GM18870 (cell line): ENCODE measurements at regions not wholly inside any gene's neighbourhood (a gene's known extent, or its start where the extent isn't known, plus 50 kb on each side); places are given as distances from the start of the nearest gene placed in this dataset.

ENCODE experiments used
- ATAC-seq: cut with Tn5 transposase; IDR thresholded peaks from one replicate; pipeline ENCODE4 v1.9.1; 2021; ENCODE audit warnings: moderate library complexity; ENCODE audit not compliant: unreplicated experiment

- no peak for ATAC-seq
These were observed 297.9 kb downstream of the OTOL1 start for GRCh38 chr3:161794551-161794950.

- no peak for ATAC-seq
These were observed 299.7 kb downstream of the OTOL1 start for GRCh38 chr3:161796312-161796711.

GRCh38 chr3:161796780-161797179, 300.2 kb downstream of the OTOL1 start:
- no peak for ATAC-seq

- no peak for ATAC-seq
These were observed 301.4 kb downstream of the OTOL1 start for GRCh38 chr3:161798016-161798415.

- peak; percentile 75 for ATAC-seq
These were observed 304.5 kb downstream of the OTOL1 start for GRCh38 chr3:161800985-161801559.

GRCh38 chr3:161818106-161818505, 321.5 kb downstream of the OTOL1 start:
- no peak for ATAC-seq

- ATAC-seq: peak; percentile 53
These were observed 325.0 kb downstream of the OTOL1 start for GRCh38 chr3:161821591-161821990.

GRCh38 chr3:161822291-161822690, 325.7 kb downstream of the OTOL1 start:
- ATAC-seq: no peak

GRCh38 chr3:161823910-161824309, 327.3 kb downstream of the OTOL1 start:
- no peak for ATAC-seq

GRCh38 chr3:161838021-161838420, 341.4 kb downstream of the OTOL1 start:
- no peak for ATAC-seq

GRCh38 chr3:161848376-161848775, 351.8 kb downstream of the OTOL1 start:
- ATAC-seq: no peak

GRCh38 chr3:161851941-161852566, 355.4 kb downstream of the OTOL1 start:
- peak; percentile 92 for ATAC-seq

GRCh38 chr3:161852744-161853143, 356.1 kb downstream of the OTOL1 start:
- no peak for ATAC-seq

- peak; percentile 59 for ATAC-seq
These were observed 357.7 kb downstream of the OTOL1 start for GRCh38 chr3:161854232-161854771.

GRCh38 chr3:161859057-161859456, 362.4 kb downstream of the OTOL1 start:
- no peak for ATAC-seq

GRCh38 chr3:161859865-161860450, 363.4 kb downstream of the OTOL1 start:
- no peak for ATAC-seq

- ATAC-seq: no peak
These were observed 367.2 kb downstream of the OTOL1 start for GRCh38 chr3:161863775-161864174.

- ATAC-seq: no peak
These were observed 369.6 kb downstream of the OTOL1 start for GRCh38 chr3:161866176-161866575.

GRCh38 chr3:161875483-161875882, 378.9 kb downstream of the OTOL1 start:
- ATAC-seq: no peak

- ATAC-seq: peak; percentile 87
These were observed 382.9 kb downstream of the OTOL1 start for GRCh38 chr3:161879470-161879869.

GRCh38 chr3:161884830-161885229, 388.2 kb downstream of the OTOL1 start:
- ATAC-seq: no peak

- no peak for ATAC-seq
These were observed 393.6 kb downstream of the OTOL1 start for GRCh38 chr3:161890147-161890625.
